GM21423 (cell line): ENCODE measurements at regions not wholly inside any gene's neighbourhood (a gene's known extent, or its start where the extent isn't known, plus 50 kb on each side); places are given as distances from the start of the nearest gene placed in this dataset.

Experiments used
- ATAC-seq: cut with Tn5 transposase; IDR thresholded peaks from one replicate; pipeline ENCODE4 v1.9.1; 2021; ENCODE audit warnings: mild to moderate bottlenecking, moderate library complexity; ENCODE audit not compliant: unreplicated experiment

- no peak for ATAC-seq
Measured at GRCh38 chr1:5505944-5506343, 486.3 kb downstream of the NPHP4 start.

GRCh38 chr1:5504364-5504740 lies 487.9 kb downstream of the NPHP4 start:
- no peak for ATAC-seq

GRCh38 chr1:5503556-5504363 lies 488.5 kb downstream of the NPHP4 start:
- no peak for ATAC-seq

- ATAC-seq, result no peak
Measured at GRCh38 chr1:5502311-5503194, 489.7 kb downstream of the NPHP4 start.

- ATAC-seq, result no peak
Measured at GRCh38 chr1:5501206-5501930, 490.9 kb downstream of the NPHP4 start.

- ATAC-seq, result no peak
Measured at GRCh38 chr1:5500541-5500940, 491.7 kb downstream of the NPHP4 start.

- ATAC-seq, result no peak
Measured at GRCh38 chr1:5497503-5497902, 494.7 kb downstream of the NPHP4 start.

GRCh38 chr1:5495596-5496410 lies 496.4 kb downstream of the NPHP4 start:
- ATAC-seq, result no peak

GRCh38 chr1:5494518-5494917 lies 497.7 kb downstream of the NPHP4 start:
- ATAC-seq, result no peak

GRCh38 chr1:5493851-5494311 lies 498.3 kb downstream of the NPHP4 start:
- no peak for ATAC-seq

GRCh38 chr1:5493275-5493674 lies 498.9 kb downstream of the NPHP4 start:
- ATAC-seq, result no peak

- ATAC-seq, result no peak
Measured at GRCh38 chr1:5492846-5493245, 499.4 kb downstream of the NPHP4 start.

- no peak for ATAC-seq
Measured at GRCh38 chr1:5491207-5491904, 500.9 kb downstream of the NPHP4 start.

- no peak for ATAC-seq
Measured at GRCh38 chr1:5490635-5491034, 501.6 kb downstream of the NPHP4 start.

- no peak for ATAC-seq
Measured at GRCh38 chr1:5488448-5488847, 503.8 kb downstream of the NPHP4 start.

GRCh38 chr1:5485968-5486696 lies 506.1 kb downstream of the NPHP4 start:
- ATAC-seq, result no peak

GRCh38 chr1:5485436-5485835 lies 506.8 kb downstream of the NPHP4 start:
- ATAC-seq, result no peak

- ATAC-seq, result no peak
Measured at GRCh38 chr1:5484451-5485165, 507.6 kb downstream of the NPHP4 start.

GRCh38 chr1:5481889-5482288 lies 510.3 kb downstream of the NPHP4 start:
- no peak for ATAC-seq
